ENCODE measurements at regions not wholly inside any gene's neighbourhood (a gene's known extent, or its start where the extent isn't known, plus 50 kb on each side); places are given as distances from the start of the nearest gene placed in this dataset.
A peak's percentile ranks its signal among the peaks of the same experiment; 100 is the strongest.
"Not testable (repeated sequence)": the region's sequence is repeated elsewhere in the genome, so short reads cannot be mapped to it uniquely, and the experiment has no call there.

GRCh38 chrX:88828011-88828410, 81.0 kb downstream of the CPXCR1 start:
- Histone ChIP-seq H3K27me3 (ENCODE audit: control insufficient read depth in 3 of 3, insufficient read depth in 3 of 3, low read length in 3 of 3) (no peaks in the 10 kb centered on the region), H3K4me3 (ENCODE audit: low read depth in 1 of 3, low read length in 3 of 3) (no peak overlapping the region), H3K4me1 (ENCODE audit: control insufficient read depth in 3 of 3, insufficient read depth in 2 of 3, low read depth in 1 of 3, low read length in 2 of 3) (no peaks in the 10 kb centered on the region), H3K27ac (ENCODE audit: low read depth in 1 of 3, low read length in 2 of 3) (no peak overlapping the region), H3K9me3 (ENCODE audit: control insufficient read depth in 2 of 2, insufficient read depth in 1 of 2, low read depth in 1 of 2, low read length in 1 of 2) (no peaks in the 10 kb centered on the region), H3K36me3 (ENCODE audit: control insufficient read depth in 3 of 3, insufficient read depth in 2 of 3, low read depth in 1 of 3, low read length in 3 of 3) (no peaks in the 10 kb centered on the region)
- FAIRE-seq: no peak
- 42 to 54% (median 52%) methylated on average over 2 of the region's 2 CpGs for WGBS, 3 donors
- no peak for DNase-seq

GRCh38 chrX:88830111-88830510, 83.1 kb downstream of the CPXCR1 start:
- H3K9me3 ChIP-seq (ENCODE audit: control insufficient read depth in 2 of 2, insufficient read depth in 1 of 2, low read depth in 1 of 2, low read length in 1 of 2): no peaks in the 10 kb centered on the region
- H3K4me3 ChIP-seq (ENCODE audit: low read depth in 1 of 3, low read length in 3 of 3): no peak overlapping the region
- H3K36me3 ChIP-seq (ENCODE audit: control insufficient read depth in 3 of 3, insufficient read depth in 2 of 3, low read depth in 1 of 3, low read length in 3 of 3): no peaks in the 10 kb centered on the region
- no peak overlapping the region for H3K27ac ChIP-seq (ENCODE audit: low read depth in 1 of 3, low read length in 2 of 3)
- FAIRE-seq: no peak
- no peaks in the 10 kb centered on the region for H3K27me3 ChIP-seq (ENCODE audit: control insufficient read depth in 3 of 3, insufficient read depth in 3 of 3, low read length in 3 of 3)
- no peaks in the 10 kb centered on the region for H3K4me1 ChIP-seq (ENCODE audit: control insufficient read depth in 3 of 3, insufficient read depth in 2 of 3, low read depth in 1 of 3, low read length in 2 of 3)
- no peak for DNase-seq
- 86 to 90% (median 88%) methylated on average over 6 of the region's 6 CpGs for WGBS, 3 donors

GRCh38 chrX:88837721-88838120, 90.7 kb downstream of the CPXCR1 start:
- H3K36me3 ChIP-seq (ENCODE audit: control insufficient read depth in 3 of 3, insufficient read depth in 2 of 3, low read depth in 1 of 3, low read length in 3 of 3); H3K4me1 ChIP-seq (ENCODE audit: control insufficient read depth in 3 of 3, insufficient read depth in 2 of 3, low read depth in 1 of 3, low read length in 2 of 3); H3K27ac ChIP-seq (ENCODE audit: low read depth in 1 of 3, low read length in 2 of 3); H3K9me3 ChIP-seq (ENCODE audit: control insufficient read depth in 2 of 2, insufficient read depth in 1 of 2, low read depth in 1 of 2, low read length in 1 of 2); FAIRE-seq; H3K4me3 ChIP-seq (ENCODE audit: low read depth in 1 of 3, low read length in 3 of 3); H3K27me3 ChIP-seq (ENCODE audit: control insufficient read depth in 3 of 3, insufficient read depth in 3 of 3, low read length in 3 of 3): not testable (repeated sequence)
- peak in 1 of 2 donors; percentile 56 for DNase-seq
- WGBS, 3 donors: 31 to 66% (median 32%) methylated on average over 6 of the region's 6 CpGs

DNA sequence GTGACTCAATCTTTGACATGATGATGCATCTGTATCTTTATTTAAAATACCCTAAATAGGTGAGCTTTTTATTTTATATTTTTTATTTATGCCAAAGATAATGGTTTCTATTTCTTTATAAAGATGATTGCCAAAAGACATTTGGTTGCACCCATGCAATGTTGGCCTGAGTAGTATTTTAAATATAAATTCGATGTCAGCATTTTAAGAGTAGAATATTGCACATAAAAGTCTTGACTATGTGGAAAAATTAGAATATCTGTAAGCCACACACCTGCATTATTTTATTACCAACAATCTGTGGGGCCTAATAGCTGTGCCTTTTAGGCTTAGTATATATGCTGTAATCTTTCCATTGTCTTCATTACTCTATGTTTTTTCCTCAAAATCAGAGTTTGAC, 91.4 kb downstream of the CPXCR1 start:
- DNase-seq (no peak), FAIRE-seq (no peak)
- Histone ChIP-seq H3K27me3 (ENCODE audit: control insufficient read depth in 3 of 3, insufficient read depth in 3 of 3, low read length in 3 of 3) (no peaks in the 10 kb centered on the region), H3K9me3 (ENCODE audit: control insufficient read depth in 2 of 2, insufficient read depth in 1 of 2, low read depth in 1 of 2, low read length in 1 of 2) (no peaks in the 10 kb centered on the region), H3K4me1 (ENCODE audit: control insufficient read depth in 3 of 3, insufficient read depth in 2 of 3, low read depth in 1 of 3, low read length in 2 of 3) (peaks cover 0 to 6% (median 0%) of the 10 kb centered on the region in 3 donors), H3K36me3 (ENCODE audit: control insufficient read depth in 3 of 3, insufficient read depth in 2 of 3, low read depth in 1 of 3, low read length in 3 of 3) (no peaks in the 10 kb centered on the region), H3K4me3 (ENCODE audit: low read depth in 1 of 3, low read length in 3 of 3) (no peak overlapping the region), H3K27ac (ENCODE audit: low read depth in 1 of 3, low read length in 2 of 3) (no peak overlapping the region)
- WGBS, 3 donors: 70 to 72% (median 70%) methylated on average over 1 of the region's 1 CpG

- not testable (repeated sequence) for H3K4me3 ChIP-seq (ENCODE audit: low read depth in 1 of 3, low read length in 3 of 3); DNase-seq; H3K4me1 ChIP-seq (ENCODE audit: control insufficient read depth in 3 of 3, insufficient read depth in 2 of 3, low read depth in 1 of 3, low read length in 2 of 3); H3K27me3 ChIP-seq (ENCODE audit: control insufficient read depth in 3 of 3, insufficient read depth in 3 of 3, low read length in 3 of 3); H3K27ac ChIP-seq (ENCODE audit: low read depth in 1 of 3, low read length in 2 of 3); FAIRE-seq; H3K36me3 ChIP-seq (ENCODE audit: control insufficient read depth in 3 of 3, insufficient read depth in 2 of 3, low read depth in 1 of 3, low read length in 3 of 3); H3K9me3 ChIP-seq (ENCODE audit: control insufficient read depth in 2 of 2, insufficient read depth in 1 of 2, low read depth in 1 of 2, low read length in 1 of 2)
- 38 to 63% (median 40%) methylated on average over 1 of the region's 1 CpG for WGBS, 3 donors
Observed at GRCh38 chrX:88843841-88844240, 96.8 kb downstream of the CPXCR1 start.

GRCh38 chrX:88853925-88854324, 106.9 kb downstream of the CPXCR1 start:
- no peaks in the 10 kb centered on the region for H3K36me3 ChIP-seq (ENCODE audit: control insufficient read depth in 3 of 3, insufficient read depth in 2 of 3, low read depth in 1 of 3, low read length in 3 of 3)
- FAIRE-seq (no peak), DNase-seq (no peak)
- H3K27me3 ChIP-seq (ENCODE audit: control insufficient read depth in 3 of 3, insufficient read depth in 3 of 3, low read length in 3 of 3): no peaks in the 10 kb centered on the region
- 43 to 44% (median 43%) methylated on average over 3 of the region's 3 CpGs for WGBS, 3 donors
- H3K4me1 ChIP-seq (ENCODE audit: control insufficient read depth in 3 of 3, insufficient read depth in 2 of 3, low read depth in 1 of 3, low read length in 2 of 3): no peaks in the 10 kb centered on the region
- no peak overlapping the region for H3K27ac ChIP-seq (ENCODE audit: low read depth in 1 of 3, low read length in 2 of 3)
- H3K4me3 ChIP-seq (ENCODE audit: low read depth in 1 of 3, low read length in 3 of 3): no peak overlapping the region
- H3K9me3 ChIP-seq (ENCODE audit: control insufficient read depth in 2 of 2, insufficient read depth in 1 of 2, low read depth in 1 of 2, low read length in 1 of 2): peaks cover 0 to 4% of the 10 kb centered on the region in 2 donors

DNA sequence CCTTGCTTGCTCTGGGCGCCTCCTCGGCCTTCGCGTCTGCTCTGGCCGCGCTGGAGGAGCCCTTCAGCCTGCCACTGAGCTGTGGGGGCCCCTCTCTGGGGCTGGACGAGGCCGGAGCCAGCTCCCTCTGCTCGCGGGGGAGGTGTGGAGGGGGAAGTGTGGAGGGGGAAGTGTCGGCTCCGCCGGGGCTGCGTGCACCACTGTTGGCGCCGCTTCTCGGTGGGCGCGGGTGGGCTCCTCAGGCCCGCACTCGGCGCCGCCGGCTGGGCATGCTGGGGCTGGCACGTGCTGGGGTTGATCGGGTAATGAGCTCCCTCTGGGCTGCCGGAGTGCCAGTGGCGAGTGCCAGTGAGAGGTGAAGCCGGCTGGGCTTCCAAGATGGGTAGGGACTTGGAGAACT, 116.7 kb downstream of the CPXCR1 start:
- Histone ChIP-seq H3K27me3 (ENCODE audit: control insufficient read depth in 3 of 3, insufficient read depth in 3 of 3, low read length in 3 of 3) (no peaks in the 10 kb centered on the region), H3K27ac (ENCODE audit: low read depth in 1 of 3, low read length in 2 of 3) (no peak overlapping the region), H3K9me3 (ENCODE audit: control insufficient read depth in 2 of 2, insufficient read depth in 1 of 2, low read depth in 1 of 2, low read length in 1 of 2) (no peaks in the 10 kb centered on the region), H3K36me3 (ENCODE audit: control insufficient read depth in 3 of 3, insufficient read depth in 2 of 3, low read depth in 1 of 3, low read length in 3 of 3) (no peaks in the 10 kb centered on the region), H3K4me1 (ENCODE audit: control insufficient read depth in 3 of 3, insufficient read depth in 2 of 3, low read depth in 1 of 3, low read length in 2 of 3) (no peaks in the 10 kb centered on the region), H3K4me3 (ENCODE audit: low read depth in 1 of 3, low read length in 3 of 3) (no peak overlapping the region)
- WGBS, 3 donors: 89 to 95% (median 94%) methylated on average over 19 to 29 of the region's 29 CpGs
- FAIRE-seq (no peak), DNase-seq (no peak)

DNA sequence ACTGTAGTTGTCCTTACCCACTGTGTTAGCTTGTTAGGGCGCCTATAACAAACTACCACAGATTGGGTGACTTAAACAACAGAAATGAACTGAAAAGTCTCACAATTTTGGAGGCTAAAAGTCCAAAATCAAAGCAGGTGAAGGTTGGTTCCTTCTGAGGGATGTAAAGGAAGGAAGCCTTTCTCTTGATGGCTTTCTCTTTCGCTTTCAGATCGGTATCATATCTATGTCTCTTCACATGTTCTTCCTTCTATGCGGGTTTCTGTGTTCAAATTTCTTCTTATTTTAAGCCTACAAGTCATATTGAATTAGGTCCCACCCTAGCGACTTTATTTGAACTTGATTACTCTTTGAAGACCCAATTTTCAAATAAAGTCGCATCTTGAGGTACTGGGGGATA, 118.6 kb downstream of the CPXCR1 start:
- no peak overlapping the region for H3K27ac ChIP-seq (ENCODE audit: low read depth in 1 of 3, low read length in 2 of 3)
- H3K27me3 ChIP-seq (ENCODE audit: control insufficient read depth in 3 of 3, insufficient read depth in 3 of 3, low read length in 3 of 3): no peaks in the 10 kb centered on the region
- no peaks in the 10 kb centered on the region for H3K36me3 ChIP-seq (ENCODE audit: control insufficient read depth in 3 of 3, insufficient read depth in 2 of 3, low read depth in 1 of 3, low read length in 3 of 3)
- FAIRE-seq: no peak
- DNase-seq: no peak
- no peaks in the 10 kb centered on the region for H3K9me3 ChIP-seq (ENCODE audit: control insufficient read depth in 2 of 2, insufficient read depth in 1 of 2, low read depth in 1 of 2, low read length in 1 of 2)
- no peaks in the 10 kb centered on the region for H3K4me1 ChIP-seq (ENCODE audit: control insufficient read depth in 3 of 3, insufficient read depth in 2 of 3, low read depth in 1 of 3, low read length in 2 of 3)
- 68 to 83% (median 72%) methylated on average over 6 of the region's 6 CpGs for WGBS, 3 donors
- no peak overlapping the region for H3K4me3 ChIP-seq (ENCODE audit: low read depth in 1 of 3, low read length in 3 of 3)

DNA sequence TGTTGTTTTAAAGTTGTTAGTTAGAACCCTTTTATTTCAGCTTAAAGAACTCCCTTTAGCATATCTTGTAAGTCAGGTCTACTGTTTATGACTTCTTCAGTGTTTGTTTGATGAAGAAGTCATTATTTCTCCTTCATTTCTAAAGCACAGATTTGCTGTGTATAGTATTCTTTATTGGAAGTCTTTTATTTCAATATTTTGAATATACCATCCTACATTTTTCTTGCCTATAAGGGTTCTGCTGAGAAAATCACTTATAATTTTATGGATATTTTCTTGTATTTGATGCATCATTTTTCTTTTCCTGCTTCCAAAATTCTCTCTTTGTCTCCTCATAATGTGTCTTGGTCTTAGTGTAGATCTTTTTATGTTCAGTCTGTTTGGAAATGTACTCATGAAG, 134.5 kb downstream of the CPXCR1 start:
- H3K36me3 ChIP-seq (ENCODE audit: control insufficient read depth in 3 of 3, insufficient read depth in 2 of 3, low read depth in 1 of 3, low read length in 3 of 3): no peaks in the 10 kb centered on the region
- H3K4me3 ChIP-seq (ENCODE audit: low read depth in 1 of 3, low read length in 3 of 3): no peak overlapping the region
- no peak overlapping the region for H3K27ac ChIP-seq (ENCODE audit: low read depth in 1 of 3, low read length in 2 of 3)
- no peaks in the 10 kb centered on the region for H3K4me1 ChIP-seq (ENCODE audit: control insufficient read depth in 3 of 3, insufficient read depth in 2 of 3, low read depth in 1 of 3, low read length in 2 of 3)
- DNase-seq (no peak), FAIRE-seq (no peak)
- H3K9me3 ChIP-seq (ENCODE audit: control insufficient read depth in 2 of 2, insufficient read depth in 1 of 2, low read depth in 1 of 2, low read length in 1 of 2): no peaks in the 10 kb centered on the region
- H3K27me3 ChIP-seq (ENCODE audit: control insufficient read depth in 3 of 3, insufficient read depth in 3 of 3, low read length in 3 of 3): no peaks in the 10 kb centered on the region
